Mesothelial cell of epicardium (in vitro differentiated cells): ENCODE measurements at regions not wholly inside any gene's neighbourhood (a gene's known extent, or its start where the extent isn't known, plus 50 kb on each side); places are given as distances from the start of the nearest gene placed in this dataset.

Source experiments
- DNase-seq, 2 experiments: peaks; one replicate each; pipeline ENCODE4 v3.0.0; 2021; ENCODE audit warnings: low spot score in 2 of 2; ENCODE audit not compliant: unreplicated experiment in 2 of 2
- H3K27ac Mint-ChIP-seq: 2 replicates; pipeline ENCODE4 v1.8.0; 2021; ENCODE audit warnings: mixed read lengths
- H3K27me3 Mint-ChIP-seq: 2 replicates; pipeline ENCODE4 v1.8.0; 2021; ENCODE audit warnings: low read depth, mixed read lengths
- H3K36me3 Mint-ChIP-seq: 2 replicates; pipeline ENCODE4 v1.8.0; 2021; ENCODE audit warnings: mixed read lengths
- H3K4me1 Mint-ChIP-seq: 2 replicates; pipeline ENCODE4 v1.8.0; 2021; ENCODE audit warnings: mixed read lengths
- H3K4me3 Mint-ChIP-seq: 2 replicates; pipeline ENCODE4 v1.8.0; 2021; ENCODE audit warnings: mild to moderate bottlenecking, moderate library complexity, mixed read lengths
- H3K9me3 Mint-ChIP-seq: 2 replicates; pipeline ENCODE4 v1.8.0; 2021; ENCODE audit warnings: mixed read lengths
- CTCF ChIP-seq: fragments of 200-600 bp; sonication (generic); IDR thresholded peaks from one replicate; pipeline ENCODE4 v1.5.0; 2021; ENCODE audit warnings: antibody characterized with exemption; ENCODE audit not compliant: unreplicated experiment

GRCh38 chr2:6301426-6301825, 564.3 kb downstream of the CMPK2 start:
- no peak overlapping the region for H3K4me3 Mint-ChIP-seq
- TF ChIP-seq CTCF, result no peak
- peaks cover 2% of the 10 kb centered on the region for H3K36me3 Mint-ChIP-seq
- H3K27me3 Mint-ChIP-seq, result no peaks in the 10 kb centered on the region
- H3K4me1 Mint-ChIP-seq, result no peaks in the 10 kb centered on the region
- peaks cover 9% of the 10 kb centered on the region for H3K9me3 Mint-ChIP-seq
- no peak overlapping the region for H3K27ac Mint-ChIP-seq
- DNase-seq, result no peak

GRCh38 chr2:6308986-6309385, 556.7 kb downstream of the CMPK2 start:
- no peak for DNase-seq
- Mint-ChIP-seq H3K4me1 (peaks cover 31% of the 10 kb centered on the region), H3K36me3 (no peaks in the 10 kb centered on the region), H3K27me3 (no peaks in the 10 kb centered on the region), H3K4me3 (no peak overlapping the region), H3K27ac (no peak overlapping the region), H3K9me3 (peaks cover 7% of the 10 kb centered on the region)
- no peak for TF ChIP-seq CTCF

GRCh38 chr2:6309415-6310255, 556.1 kb downstream of the CMPK2 start:
- no peak for TF ChIP-seq CTCF
- H3K27ac Mint-ChIP-seq, result no peak overlapping the region
- DNase-seq, result no peak
- no peaks in the 10 kb centered on the region for H3K36me3 Mint-ChIP-seq
- H3K27me3 Mint-ChIP-seq, result no peaks in the 10 kb centered on the region
- H3K4me1 Mint-ChIP-seq, result peaks cover 35% of the 10 kb centered on the region
- no peak overlapping the region for H3K4me3 Mint-ChIP-seq
- peaks cover 7% of the 10 kb centered on the region for H3K9me3 Mint-ChIP-seq

- peaks cover 35% of the 10 kb centered on the region for H3K4me1 Mint-ChIP-seq
- H3K27me3 Mint-ChIP-seq, result no peaks in the 10 kb centered on the region
- peaks cover 7% of the 10 kb centered on the region for H3K9me3 Mint-ChIP-seq
Observed at GRCh38 chr2:6310256-6311215, 555.2 kb downstream of the CMPK2 start.

GRCh38 chr2:6312367-6312766, 553.3 kb downstream of the CMPK2 start:
- Mint-ChIP-seq H3K27me3 (no peaks in the 10 kb centered on the region), H3K4me1 (peaks cover 35% of the 10 kb centered on the region), H3K9me3 (no peaks in the 10 kb centered on the region), H3K27ac (no peak overlapping the region), H3K36me3 (no peaks in the 10 kb centered on the region), H3K4me3 (no peak overlapping the region)
- TF ChIP-seq CTCF, result no peak
- DNase-seq, result no peak

More at GRCh38 chr2:6310256-6311215, 555.2 kb downstream of the CMPK2 start:
- Mint-ChIP-seq H3K36me3 (no peaks in the 10 kb centered on the region), H3K27ac (no peak overlapping the region), H3K4me3 (no peak overlapping the region)
- peak in 1 of 2 experiments; percentile 41 for DNase-seq
- TF ChIP-seq CTCF, result no peak
